ENCODE measurements at regions not wholly inside any gene's neighbourhood (a gene's known extent, or its start where the extent isn't known, plus 50 kb on each side); places are given as distances from the start of the nearest gene placed in this dataset.

- TF ChIP-seq, protein P1, sequence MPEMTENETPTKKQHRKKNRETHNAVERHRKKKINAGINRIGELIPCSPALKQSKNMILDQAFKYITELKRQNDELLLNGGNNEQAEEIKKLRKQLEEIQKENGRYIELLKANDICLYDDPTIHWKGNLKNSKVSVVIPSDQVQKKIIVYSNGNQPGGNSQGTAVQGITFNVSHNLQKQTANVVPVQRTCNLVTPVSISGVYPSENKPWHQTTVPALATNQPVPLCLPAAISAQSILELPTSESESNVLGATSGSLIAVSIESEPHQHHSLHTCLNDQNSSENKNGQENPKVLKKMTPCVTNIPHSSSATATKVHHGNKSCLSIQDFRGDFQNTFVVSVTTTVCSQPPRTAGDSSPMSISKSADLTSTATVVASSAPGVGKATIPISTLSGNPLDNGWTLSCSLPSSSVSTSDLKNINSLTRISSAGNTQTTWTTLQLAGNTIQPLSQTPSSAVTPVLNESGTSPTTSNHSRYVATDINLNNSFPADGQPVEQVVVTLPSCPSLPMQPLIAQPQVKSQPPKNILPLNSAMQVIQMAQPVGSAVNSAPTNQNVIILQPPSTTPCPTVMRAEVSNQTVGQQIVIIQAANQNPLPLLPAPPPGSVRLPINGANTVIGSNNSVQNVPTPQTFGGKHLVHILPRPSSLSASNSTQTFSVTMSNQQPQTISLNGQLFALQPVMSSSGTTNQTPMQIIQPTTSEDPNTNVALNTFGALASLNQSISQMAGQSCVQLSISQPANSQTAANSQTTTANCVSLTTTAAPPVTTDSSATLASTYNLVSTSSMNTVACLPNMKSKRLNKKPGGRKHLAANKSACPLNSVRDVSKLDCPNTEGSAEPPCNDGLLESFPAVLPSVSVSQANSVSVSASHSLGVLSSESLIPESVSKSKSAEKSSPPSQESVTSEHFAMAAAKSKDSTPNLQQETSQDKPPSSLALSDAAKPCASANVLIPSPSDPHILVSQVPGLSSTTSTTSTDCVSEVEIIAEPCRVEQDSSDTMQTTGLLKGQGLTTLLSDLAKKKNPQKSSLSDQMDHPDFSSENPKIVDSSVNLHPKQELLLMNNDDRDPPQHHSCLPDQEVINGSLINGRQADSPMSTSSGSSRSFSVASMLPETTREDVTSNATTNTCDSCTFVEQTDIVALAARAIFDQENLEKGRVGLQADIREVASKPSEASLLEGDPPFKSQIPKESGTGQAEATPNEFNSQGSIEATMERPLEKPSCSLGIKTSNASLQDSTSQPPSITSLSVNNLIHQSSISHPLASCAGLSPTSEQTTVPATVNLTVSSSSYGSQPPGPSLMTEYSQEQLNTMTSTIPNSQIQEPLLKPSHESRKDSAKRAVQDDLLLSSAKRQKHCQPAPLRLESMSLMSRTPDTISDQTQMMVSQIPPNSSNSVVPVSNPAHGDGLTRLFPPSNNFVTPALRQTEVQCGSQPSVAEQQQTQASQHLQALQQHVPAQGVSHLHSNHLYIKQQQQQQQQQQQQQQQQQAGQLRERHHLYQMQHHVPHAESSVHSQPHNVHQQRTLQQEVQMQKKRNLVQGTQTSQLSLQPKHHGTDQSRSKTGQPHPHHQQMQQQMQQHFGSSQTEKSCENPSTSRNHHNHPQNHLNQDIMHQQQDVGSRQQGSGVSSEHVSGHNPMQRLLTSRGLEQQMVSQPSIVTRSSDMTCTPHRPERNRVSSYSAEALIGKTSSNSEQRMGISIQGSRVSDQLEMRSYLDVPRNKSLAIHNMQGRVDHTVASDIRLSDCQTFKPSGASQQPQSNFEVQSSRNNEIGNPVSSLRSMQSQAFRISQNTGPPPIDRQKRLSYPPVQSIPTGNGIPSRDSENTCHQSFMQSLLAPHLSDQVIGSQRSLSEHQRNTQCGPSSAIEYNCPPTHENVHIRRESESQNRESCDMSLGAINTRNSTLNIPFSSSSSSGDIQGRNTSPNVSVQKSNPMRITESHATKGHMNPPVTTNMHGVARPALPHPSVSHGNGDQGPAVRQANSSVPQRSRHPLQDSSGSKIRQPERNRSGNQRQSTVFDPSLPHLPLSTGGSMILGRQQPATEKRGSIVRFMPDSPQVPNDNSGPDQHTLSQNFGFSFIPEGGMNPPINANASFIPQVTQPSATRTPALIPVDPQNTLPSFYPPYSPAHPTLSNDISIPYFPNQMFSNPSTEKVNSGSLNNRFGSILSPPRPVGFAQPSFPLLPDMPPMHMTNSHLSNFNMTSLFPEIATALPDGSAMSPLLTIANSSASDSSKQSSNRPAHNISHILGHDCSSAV (CRISPR knock-in tag; IDR thresholded peaks at IDR 0.05; ENCODE audit: borderline replicate concordance), result no peak
- TF ChIP-seq AHDC1 (CRISPR knock-in tag; IDR thresholded peaks at IDR 0.05; ENCODE audit: borderline replicate concordance) (peak; percentile 88), BRCA1 (CRISPR knock-in tag; IDR thresholded peaks at IDR 0.05) (no peak), ZBTB21 (CRISPR knock-in tag; IDR thresholded peaks at IDR 0.05) (no peak), ZMYM2 (CRISPR knock-in tag; IDR thresholded peaks at IDR 0.05) (no peak), SMYD3 (CRISPR knock-in tag; IDR thresholded peaks at IDR 0.05) (no peak), ATAD3A (CRISPR knock-in tag; IDR thresholded peaks at IDR 0.05) (no peak), NR2C2 (CRISPR knock-in tag; IDR thresholded peaks at IDR 0.05; ENCODE audit: borderline replicate concordance) (peak; percentile 81), ZNF75D (CRISPR knock-in tag; IDR thresholded peaks at IDR 0.05; ENCODE audit: borderline replicate concordance) (no peak), SRSF9 (IDR thresholded peaks at IDR 0.05; ENCODE audit: borderline replicate concordance, insufficient read depth, low read depth, low read length, poor library complexity, severe bottlenecking) (no peak), DR1 (CRISPR knock-in tag; IDR thresholded peaks at IDR 0.05) (no peak)
- TF ChIP-seq, protein P2, sequence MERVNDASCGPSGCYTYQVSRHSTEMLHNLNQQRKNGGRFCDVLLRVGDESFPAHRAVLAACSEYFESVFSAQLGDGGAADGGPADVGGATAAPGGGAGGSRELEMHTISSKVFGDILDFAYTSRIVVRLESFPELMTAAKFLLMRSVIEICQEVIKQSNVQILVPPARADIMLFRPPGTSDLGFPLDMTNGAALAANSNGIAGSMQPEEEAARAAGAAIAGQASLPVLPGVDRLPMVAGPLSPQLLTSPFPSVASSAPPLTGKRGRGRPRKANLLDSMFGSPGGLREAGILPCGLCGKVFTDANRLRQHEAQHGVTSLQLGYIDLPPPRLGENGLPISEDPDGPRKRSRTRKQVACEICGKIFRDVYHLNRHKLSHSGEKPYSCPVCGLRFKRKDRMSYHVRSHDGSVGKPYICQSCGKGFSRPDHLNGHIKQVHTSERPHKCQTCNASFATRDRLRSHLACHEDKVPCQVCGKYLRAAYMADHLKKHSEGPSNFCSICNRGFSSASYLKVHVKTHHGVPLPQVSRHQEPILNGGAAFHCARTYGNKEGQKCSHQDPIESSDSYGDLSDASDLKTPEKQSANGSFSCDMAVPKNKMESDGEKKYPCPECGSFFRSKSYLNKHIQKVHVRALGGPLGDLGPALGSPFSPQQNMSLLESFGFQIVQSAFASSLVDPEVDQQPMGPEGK (CRISPR knock-in tag; IDR thresholded peaks at IDR 0.05), result 0 out of 2 replicates have a peak, but pooled peaks have one; percentile 17
Observed at GRCh38 chr20:6697228-6697972, 70.1 kb upstream of the BMP2 start (continued).
